ENCODE measurements at regions not wholly inside any gene's neighbourhood (a gene's known extent, or its start where the extent isn't known, plus 50 kb on each side); places are given as distances from the start of the nearest gene placed in this dataset.
A peak's percentile ranks its signal among the peaks of the same experiment; 100 is the strongest.

GRCh38 chr3:124084022-124084881 lies 92.3 kb upstream of the ROPN1 start:
- DNase-seq (no peak), ATAC-seq (peak; percentile 29 to 59)
- intact Hi-C loops (cut with DNase I): loop anchor here (5.0 to 10.0 kb wide), 2 partner anchors 198 to 201 kb away; no protein-coding TSS in a partner anchor

GRCh38 chr3:124088801-124089200 lies 96.9 kb upstream of the ROPN1 start:
- intact Hi-C loops (cut with DNase I): loop anchor here in 1 of 2 donors (10.0 kb wide), 1 partner anchor 196 kb away; no protein-coding TSS in a partner anchor
- DNase-seq (no peak), ATAC-seq (no peak)

- ATAC-seq: no peak
- intact Hi-C loops (cut with DNase I): loop anchor here in 1 of 2 donors (10.0 kb wide), 1 partner anchor 196 kb away; no protein-coding TSS in a partner anchor
- DNase-seq: no peak
Measured at GRCh38 chr3:124089214-124089613, 97.3 kb upstream of the ROPN1 start.

- intact Hi-C loops (cut with DNase I): no loop called here
- no peak for ATAC-seq
- no peak for DNase-seq
Measured at GRCh38 chr3:124091716-124092115, 99.8 kb upstream of the ROPN1 start.

- intact Hi-C loops (cut with DNase I): no loop called here
- no peak for DNase-seq
- ATAC-seq: no peak
Measured at GRCh38 chr3:124092811-124093210, 100.9 kb upstream of the ROPN1 start.

- DNase-seq: no peak
- intact Hi-C loops (cut with DNase I): no loop called here
- ATAC-seq: no peak
Measured at GRCh38 chr3:124094496-124094895, 102.6 kb upstream of the ROPN1 start.

GRCh38 chr3:124097362-124098131 lies 105.6 kb upstream of the ROPN1 start:
- peak in 1 of 2 donors; percentile 62 for ATAC-seq
- intact Hi-C loops (cut with DNase I): no loop called here
- no peak for DNase-seq

GRCh38 chr3:124101643-124102042 lies 109.7 kb upstream of the ROPN1 start:
- DNase-seq (no peak), ATAC-seq (no peak)
- intact Hi-C loops (cut with DNase I): no loop called here

GRCh38 chr3:124107104-124107890 lies 115.4 kb upstream of the ROPN1 start:
- intact Hi-C loops (cut with DNase I): no loop called here
- ATAC-seq (peak; percentile 27 to 84), DNase-seq (no peak)

- no peak for ATAC-seq
- intact Hi-C loops (cut with DNase I): no loop called here
- no peak for DNase-seq
Measured at GRCh38 chr3:124108446-124108845, 116.5 kb upstream of the ROPN1 start.

GRCh38 chr3:124113485-124113884 lies 121.6 kb upstream of the ROPN1 start:
- intact Hi-C loops (cut with DNase I): no loop called here
- ATAC-seq: no peak
- DNase-seq: no peak

GRCh38 chr3:124115279-124115678 lies 123.4 kb upstream of the ROPN1 start:
- intact Hi-C loops (cut with DNase I): no loop called here
- ATAC-seq (peak; percentile 12 to 54), DNase-seq (no peak)

- peak; percentile 32 to 43 for ATAC-seq
- no peak for DNase-seq
- intact Hi-C loops (cut with DNase I): no loop called here
Measured at GRCh38 chr3:124115956-124116355, 124.0 kb upstream of the ROPN1 start.

- DNase-seq (no peak), ATAC-seq (no peak)
- intact Hi-C loops (cut with DNase I): no loop called here
Measured at GRCh38 chr3:124116906-124117305, 125.0 kb upstream of the ROPN1 start.

- peak; percentile 51 to 90 for ATAC-seq
Measured at GRCh38 chr3:124117486-124117885, 125.6 kb upstream of the ROPN1 start.

GRCh38 chr3:124118397-124118796 lies 126.5 kb upstream of the ROPN1 start:
- DNase-seq (no peak), ATAC-seq (no peak)
- intact Hi-C loops (cut with DNase I): no loop called here

More at GRCh38 chr3:124117486-124117885, 125.6 kb upstream of the ROPN1 start:
- intact Hi-C loops (cut with DNase I): no loop called here
- DNase-seq: peak; percentile 57

- DNase-seq (peak; percentile 35), ATAC-seq (peak in 1 of 2 donors; percentile 65)
- intact Hi-C loops (cut with DNase I): no loop called here
Measured at GRCh38 chr3:124119056-124119716, 127.3 kb upstream of the ROPN1 start.

- ATAC-seq: no peak
- intact Hi-C loops (cut with DNase I): no loop called here
- no peak for DNase-seq
Measured at GRCh38 chr3:124121379-124122312, 129.7 kb upstream of the ROPN1 start.
